ENCODE measurements at regions not wholly inside any gene's neighbourhood (a gene's known extent, or its start where the extent isn't known, plus 50 kb on each side); places are given as distances from the start of the nearest gene placed in this dataset.
"Not testable (repeated sequence)": the region's sequence is repeated elsewhere in the genome, so short reads cannot be mapped to it uniquely, and the experiment has no call there.

- DNase-seq = no peak
- no peaks in the 10 kb centered on the region for H3K36me3 ChIP-seq
- H3K27me3 ChIP-seq = no peaks in the 10 kb centered on the region
- H3K4me1 ChIP-seq = no peaks in the 10 kb centered on the region
- no peaks in the 10 kb centered on the region for H3K9me3 ChIP-seq (replicated peaks)
- no peak overlapping the region for H3K4me3 ChIP-seq
- no peak overlapping the region for H3K27ac ChIP-seq
Observed at GRCh38 chr12:126233625-126234024, 1168.4 kb downstream of the AACS start.

- Histone ChIP-seq H3K36me3 (no peaks in the 10 kb centered on the region), H3K27me3 (no peaks in the 10 kb centered on the region), H3K9me3 (replicated peaks) (no peaks in the 10 kb centered on the region), H3K4me3 (no peak overlapping the region), H3K27ac (no peak overlapping the region), H3K4me1 (no peaks in the 10 kb centered on the region)
- DNase-seq = no peak
Observed at GRCh38 chr12:126243814-126244440, 1178.7 kb downstream of the AACS start.

- no peak for DNase-seq
- Histone ChIP-seq H3K36me3 (no peaks in the 10 kb centered on the region), H3K27me3 (no peaks in the 10 kb centered on the region), H3K4me1 (no peaks in the 10 kb centered on the region), H3K9me3 (replicated peaks) (no peaks in the 10 kb centered on the region), H3K4me3 (no peak overlapping the region), H3K27ac (no peak overlapping the region)
Observed at GRCh38 chr12:126247936-126248335, 1182.7 kb downstream of the AACS start.

GRCh38 chr12:126248871-126249403 is 1183.7 kb downstream of the AACS start:
- H3K36me3 ChIP-seq = no peaks in the 10 kb centered on the region
- no peak overlapping the region for H3K4me3 ChIP-seq
- H3K9me3 ChIP-seq (replicated peaks) = no peaks in the 10 kb centered on the region
- H3K27me3 ChIP-seq = no peaks in the 10 kb centered on the region
- DNase-seq = no peak
- no peak overlapping the region for H3K27ac ChIP-seq
- no peaks in the 10 kb centered on the region for H3K4me1 ChIP-seq

GRCh38 chr12:126258190-126258589 is 1193.0 kb downstream of the AACS start:
- H3K27ac ChIP-seq = no peak overlapping the region
- H3K36me3 ChIP-seq = no peaks in the 10 kb centered on the region
- no peak overlapping the region for H3K4me3 ChIP-seq
- H3K4me1 ChIP-seq = no peaks in the 10 kb centered on the region
- no peaks in the 10 kb centered on the region for H3K27me3 ChIP-seq
- no peak for DNase-seq
- H3K9me3 ChIP-seq (replicated peaks) = no peaks in the 10 kb centered on the region

- no peaks in the 10 kb centered on the region for H3K27me3 ChIP-seq
- H3K4me1 ChIP-seq = no peaks in the 10 kb centered on the region
- H3K4me3 ChIP-seq = no peak overlapping the region
- DNase-seq = no peak
- H3K9me3 ChIP-seq (replicated peaks) = no peaks in the 10 kb centered on the region
- no peaks in the 10 kb centered on the region for H3K36me3 ChIP-seq
- no peak overlapping the region for H3K27ac ChIP-seq
Observed at GRCh38 chr12:126262829-126263228, 1197.6 kb downstream of the AACS start.

- no peak for DNase-seq
- Histone ChIP-seq H3K9me3 (replicated peaks) (no peaks in the 10 kb centered on the region), H3K36me3 (no peaks in the 10 kb centered on the region), H3K27me3 (no peaks in the 10 kb centered on the region), H3K4me3 (no peak overlapping the region), H3K4me1 (no peaks in the 10 kb centered on the region), H3K27ac (no peak overlapping the region)
Observed at GRCh38 chr12:126268222-126268621, 1203.0 kb downstream of the AACS start.

- H3K4me1 ChIP-seq = no peaks in the 10 kb centered on the region
- DNase-seq = no peak
- H3K36me3 ChIP-seq = no peaks in the 10 kb centered on the region
- no peaks in the 10 kb centered on the region for H3K9me3 ChIP-seq (replicated peaks)
- no peaks in the 10 kb centered on the region for H3K27me3 ChIP-seq
- no peak overlapping the region for H3K27ac ChIP-seq
- H3K4me3 ChIP-seq = no peak overlapping the region
Observed at GRCh38 chr12:126271159-126271558, 1205.9 kb downstream of the AACS start.

GRCh38 chr12:126282691-126283090 is 1217.5 kb downstream of the AACS start:
- no peak for DNase-seq
- no peak overlapping the region for H3K4me3 ChIP-seq
- no peak overlapping the region for H3K27ac ChIP-seq
- H3K27me3 ChIP-seq = no peaks in the 10 kb centered on the region
- H3K9me3 ChIP-seq (replicated peaks) = no peaks in the 10 kb centered on the region
- no peaks in the 10 kb centered on the region for H3K4me1 ChIP-seq
- H3K36me3 ChIP-seq = no peaks in the 10 kb centered on the region

GRCh38 chr12:126286203-126286602 is 1221.0 kb downstream of the AACS start:
- Histone ChIP-seq H3K27ac (no peak overlapping the region), H3K27me3 (no peaks in the 10 kb centered on the region), H3K4me1 (no peaks in the 10 kb centered on the region), H3K36me3 (no peaks in the 10 kb centered on the region), H3K4me3 (no peak overlapping the region), H3K9me3 (replicated peaks) (no peaks in the 10 kb centered on the region)
- no peak for DNase-seq

- H3K36me3 ChIP-seq = no peaks in the 10 kb centered on the region
- H3K27me3 ChIP-seq = no peaks in the 10 kb centered on the region
- DNase-seq = no peak
- H3K4me1 ChIP-seq = no peaks in the 10 kb centered on the region
- no peak overlapping the region for H3K4me3 ChIP-seq
- no peak overlapping the region for H3K27ac ChIP-seq
- H3K9me3 ChIP-seq (replicated peaks) = no peaks in the 10 kb centered on the region
Observed at GRCh38 chr12:126290456-126290855, 1225.2 kb downstream of the AACS start.

- not testable (repeated sequence) for DNase-seq; H3K4me3 ChIP-seq; H3K27ac ChIP-seq; H3K36me3 ChIP-seq; H3K4me1 ChIP-seq; H3K9me3 ChIP-seq (replicated peaks); H3K27me3 ChIP-seq
Observed at GRCh38 chr12:126291987-126292386, 1226.8 kb downstream of the AACS start.

GRCh38 chr12:126295652-126296051 is 1230.4 kb downstream of the AACS start:
- no peak for DNase-seq
- no peaks in the 10 kb centered on the region for H3K27me3 ChIP-seq
- H3K9me3 ChIP-seq (replicated peaks) = no peaks in the 10 kb centered on the region
- H3K4me1 ChIP-seq = no peaks in the 10 kb centered on the region
- no peak overlapping the region for H3K27ac ChIP-seq
- no peak overlapping the region for H3K4me3 ChIP-seq
- no peaks in the 10 kb centered on the region for H3K36me3 ChIP-seq

- Histone ChIP-seq H3K9me3 (replicated peaks) (no peaks in the 10 kb centered on the region), H3K27ac (no peak overlapping the region), H3K4me1 (no peaks in the 10 kb centered on the region), H3K4me3 (no peak overlapping the region), H3K36me3 (no peaks in the 10 kb centered on the region), H3K27me3 (no peaks in the 10 kb centered on the region)
- no peak for DNase-seq
Observed at GRCh38 chr12:126309278-126309677, 1244.0 kb downstream of the AACS start.

- no peak for DNase-seq
- Histone ChIP-seq H3K27ac (no peak overlapping the region), H3K9me3 (replicated peaks) (no peaks in the 10 kb centered on the region), H3K27me3 (no peaks in the 10 kb centered on the region), H3K36me3 (no peaks in the 10 kb centered on the region), H3K4me1 (no peaks in the 10 kb centered on the region), H3K4me3 (no peak overlapping the region)
Observed at GRCh38 chr12:126312457-126312856, 1247.2 kb downstream of the AACS start.

- H3K9me3 ChIP-seq (replicated peaks) = no peaks in the 10 kb centered on the region
- no peak for DNase-seq
- no peaks in the 10 kb centered on the region for H3K36me3 ChIP-seq
- H3K27me3 ChIP-seq = no peaks in the 10 kb centered on the region
- no peaks in the 10 kb centered on the region for H3K4me1 ChIP-seq
- H3K4me3 ChIP-seq = no peak overlapping the region
- H3K27ac ChIP-seq = no peak overlapping the region
Observed at GRCh38 chr12:126316411-126316810, 1251.2 kb downstream of the AACS start.

Measured in SJCRH30 (cell line).